ENCODE measurements at regions not wholly inside any gene's neighbourhood (a gene's known extent, or its start where the extent isn't known, plus 50 kb on each side); places are given as distances from the start of the nearest gene placed in this dataset.
"Not testable (repeated sequence)": the region's sequence is repeated elsewhere in the genome, so short reads cannot be mapped to it uniquely, and the experiment has no call there.

- Mint-ChIP-seq H3K4me1 (no peaks in the 10 kb centered on the region), H3K36me3 (ENCODE audit: low read depth) (no peaks in the 10 kb centered on the region), H3K27ac (no peak overlapping the region), H3K9me3 (no peaks in the 10 kb centered on the region), H3K4me3 (no peak overlapping the region), H3K27me3 (no peaks in the 10 kb centered on the region)
- DNase-seq (no peak), ATAC-seq (no peak)
Observed at GRCh38 chr5:162796507-162796906, 640.9 kb upstream of the CCNG1 start.

GRCh38 chr5:162800301-162800700 is 637.1 kb upstream of the CCNG1 start:
- no peak overlapping the region for H3K4me3 Mint-ChIP-seq

GRCh38 chr5:162801235-162801634 is 636.2 kb upstream of the CCNG1 start:
- H3K36me3 Mint-ChIP-seq (ENCODE audit: low read depth), result no peaks in the 10 kb centered on the region
- H3K9me3 Mint-ChIP-seq, result no peaks in the 10 kb centered on the region
- H3K27me3 Mint-ChIP-seq, result no peaks in the 10 kb centered on the region
- no peak for ATAC-seq
- H3K4me1 Mint-ChIP-seq, result no peaks in the 10 kb centered on the region
- no peak for DNase-seq
- no peak overlapping the region for H3K4me3 Mint-ChIP-seq
- no peak overlapping the region for H3K27ac Mint-ChIP-seq

More at GRCh38 chr5:162800301-162800700, 637.1 kb upstream of the CCNG1 start:
- Mint-ChIP-seq H3K9me3 (no peaks in the 10 kb centered on the region), H3K4me1 (no peaks in the 10 kb centered on the region), H3K27me3 (no peaks in the 10 kb centered on the region), H3K36me3 (ENCODE audit: low read depth) (no peaks in the 10 kb centered on the region), H3K27ac (no peak overlapping the region)
- no peak for DNase-seq
- ATAC-seq, result no peak

GRCh38 chr5:162806195-162806594 is 631.2 kb upstream of the CCNG1 start:
- Mint-ChIP-seq H3K27ac (no peak overlapping the region), H3K36me3 (ENCODE audit: low read depth) (no peaks in the 10 kb centered on the region), H3K4me1 (no peaks in the 10 kb centered on the region), H3K4me3 (no peak overlapping the region), H3K9me3 (no peaks in the 10 kb centered on the region), H3K27me3 (no peaks in the 10 kb centered on the region)
- DNase-seq (no peak), ATAC-seq (no peak)

GRCh38 chr5:162811071-162811470 is 626.3 kb upstream of the CCNG1 start:
- ATAC-seq (no peak), DNase-seq (no peak)
- H3K4me3 Mint-ChIP-seq, result no peak overlapping the region
- H3K9me3 Mint-ChIP-seq, result peaks cover 8% of the 10 kb centered on the region
- no peaks in the 10 kb centered on the region for H3K4me1 Mint-ChIP-seq
- no peak overlapping the region for H3K27ac Mint-ChIP-seq
- H3K27me3 Mint-ChIP-seq, result no peaks in the 10 kb centered on the region
- no peaks in the 10 kb centered on the region for H3K36me3 Mint-ChIP-seq (ENCODE audit: low read depth)

GRCh38 chr5:162816816-162817215 is 620.6 kb upstream of the CCNG1 start:
- DNase-seq (no peak), ATAC-seq (no peak)
- H3K27me3 Mint-ChIP-seq, result no peaks in the 10 kb centered on the region
- H3K4me1 Mint-ChIP-seq, result no peaks in the 10 kb centered on the region
- H3K9me3 Mint-ChIP-seq, result peaks cover 15% of the 10 kb centered on the region
- H3K27ac Mint-ChIP-seq, result no peak overlapping the region
- no peaks in the 10 kb centered on the region for H3K36me3 Mint-ChIP-seq (ENCODE audit: low read depth)
- no peak overlapping the region for H3K4me3 Mint-ChIP-seq

- no peak overlapping the region for H3K4me3 Mint-ChIP-seq
- ATAC-seq, result no peak
- no peaks in the 10 kb centered on the region for H3K4me1 Mint-ChIP-seq
- peaks cover 15% of the 10 kb centered on the region for H3K9me3 Mint-ChIP-seq
- no peaks in the 10 kb centered on the region for H3K36me3 Mint-ChIP-seq (ENCODE audit: low read depth)
- DNase-seq, result no peak
- H3K27ac Mint-ChIP-seq, result no peak overlapping the region
- no peaks in the 10 kb centered on the region for H3K27me3 Mint-ChIP-seq
Observed at GRCh38 chr5:162817364-162817763, 620.0 kb upstream of the CCNG1 start.

- not testable (repeated sequence) for DNase-seq; H3K27ac Mint-ChIP-seq; H3K4me3 Mint-ChIP-seq; ATAC-seq; H3K4me1 Mint-ChIP-seq; H3K36me3 Mint-ChIP-seq (ENCODE audit: low read depth); H3K27me3 Mint-ChIP-seq
- peaks cover 12% of the 10 kb centered on the region for H3K9me3 Mint-ChIP-seq
Observed at GRCh38 chr5:162821664-162822063, 615.7 kb upstream of the CCNG1 start.

GRCh38 chr5:162824360-162824759 is 613.0 kb upstream of the CCNG1 start:
- Mint-ChIP-seq H3K4me3 (no peak overlapping the region), H3K27ac (no peak overlapping the region), H3K27me3 (no peaks in the 10 kb centered on the region), H3K4me1 (no peaks in the 10 kb centered on the region), H3K9me3 (peaks cover 16% of the 10 kb centered on the region), H3K36me3 (ENCODE audit: low read depth) (no peaks in the 10 kb centered on the region)
- no peak for DNase-seq
- ATAC-seq, result no peak

GRCh38 chr5:162837155-162837554 is 600.2 kb upstream of the CCNG1 start:
- Mint-ChIP-seq H3K9me3 (peaks cover 26% of the 10 kb centered on the region), H3K4me3 (no peak overlapping the region), H3K36me3 (ENCODE audit: low read depth) (no peaks in the 10 kb centered on the region), H3K27me3 (no peaks in the 10 kb centered on the region), H3K4me1 (no peaks in the 10 kb centered on the region), H3K27ac (no peak overlapping the region)
- DNase-seq (no peak), ATAC-seq (no peak)

- no peak for DNase-seq
- no peaks in the 10 kb centered on the region for H3K4me1 Mint-ChIP-seq
- no peak for ATAC-seq
- H3K9me3 Mint-ChIP-seq, result peaks cover 22% of the 10 kb centered on the region
- H3K27me3 Mint-ChIP-seq, result no peaks in the 10 kb centered on the region
- no peak overlapping the region for H3K27ac Mint-ChIP-seq
- no peak overlapping the region for H3K4me3 Mint-ChIP-seq
- H3K36me3 Mint-ChIP-seq (ENCODE audit: low read depth), result no peaks in the 10 kb centered on the region
Observed at GRCh38 chr5:162842727-162843126, 594.7 kb upstream of the CCNG1 start.

- Mint-ChIP-seq H3K36me3 (ENCODE audit: low read depth) (no peaks in the 10 kb centered on the region), H3K27me3 (no peaks in the 10 kb centered on the region), H3K9me3 (peaks cover 25% of the 10 kb centered on the region), H3K27ac (no peak overlapping the region), H3K4me1 (no peaks in the 10 kb centered on the region), H3K4me3 (no peak overlapping the region)
- ATAC-seq (no peak), DNase-seq (no peak)
Observed at GRCh38 chr5:162852134-162852533, 585.3 kb upstream of the CCNG1 start.

GRCh38 chr5:162858770-162859169 is 578.6 kb upstream of the CCNG1 start:
- H3K9me3 Mint-ChIP-seq, result peaks cover 30% of the 10 kb centered on the region
- no peak for ATAC-seq
- DNase-seq, result no peak
- no peak overlapping the region for H3K4me3 Mint-ChIP-seq
- H3K27ac Mint-ChIP-seq, result no peak overlapping the region
- no peaks in the 10 kb centered on the region for H3K36me3 Mint-ChIP-seq (ENCODE audit: low read depth)
- H3K27me3 Mint-ChIP-seq, result no peaks in the 10 kb centered on the region
- H3K4me1 Mint-ChIP-seq, result no peaks in the 10 kb centered on the region

- Mint-ChIP-seq H3K36me3 (ENCODE audit: low read depth) (no peaks in the 10 kb centered on the region), H3K27me3 (no peaks in the 10 kb centered on the region), H3K9me3 (peaks cover 31% of the 10 kb centered on the region), H3K4me3 (no peak overlapping the region), H3K4me1 (no peaks in the 10 kb centered on the region), H3K27ac (no peak overlapping the region)
- ATAC-seq (no peak), DNase-seq (no peak)
Observed at GRCh38 chr5:162870966-162871365, 566.4 kb upstream of the CCNG1 start.

GRCh38 chr5:162882629-162883028 is 554.8 kb upstream of the CCNG1 start:
- Mint-ChIP-seq H3K9me3 (peaks cover 15% of the 10 kb centered on the region), H3K4me1 (no peaks in the 10 kb centered on the region), H3K4me3 (no peak overlapping the region), H3K36me3 (ENCODE audit: low read depth) (no peaks in the 10 kb centered on the region), H3K27ac (no peak overlapping the region), H3K27me3 (no peaks in the 10 kb centered on the region)
- DNase-seq, result no peak
- no peak for ATAC-seq

GRCh38 chr5:162886717-162887116 is 550.7 kb upstream of the CCNG1 start:
- no peaks in the 10 kb centered on the region for H3K27me3 Mint-ChIP-seq

More at GRCh38 chr5:162886717-162887116, 550.7 kb upstream of the CCNG1 start:
- DNase-seq (no peak), ATAC-seq (no peak)
- H3K27ac Mint-ChIP-seq, result no peak overlapping the region
- H3K4me1 Mint-ChIP-seq, result no peaks in the 10 kb centered on the region
- peaks cover 10% of the 10 kb centered on the region for H3K9me3 Mint-ChIP-seq
- no peak overlapping the region for H3K4me3 Mint-ChIP-seq
- no peaks in the 10 kb centered on the region for H3K36me3 Mint-ChIP-seq (ENCODE audit: low read depth)
